ENCODE measurements at regions not wholly inside any gene's neighbourhood (a gene's known extent, or its start where the extent isn't known, plus 50 kb on each side); places are given as distances from the start of the nearest gene placed in this dataset.

DNA sequence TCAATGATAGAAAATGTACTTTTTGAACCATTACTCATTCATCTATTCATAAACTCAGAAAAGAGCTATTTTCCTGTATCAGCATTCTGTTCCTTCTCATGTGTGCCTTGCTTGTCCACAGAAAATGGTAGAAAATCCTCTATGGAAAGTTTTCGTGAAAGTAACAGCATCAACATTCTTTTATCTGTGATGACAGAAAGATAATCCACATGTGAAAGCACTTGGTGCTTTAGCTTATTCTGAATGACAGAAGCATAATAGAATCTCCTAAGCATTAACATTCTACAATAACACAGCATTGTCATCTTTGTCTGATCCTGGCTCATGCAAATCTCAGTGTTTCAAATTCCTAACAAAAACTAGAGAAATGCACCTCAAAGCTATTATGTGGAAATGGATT, 431.9 kb downstream of the ADAMTS20 start:
- no peak for DNase-seq (ENCODE audit: low read depth in 2 of 2)

- no peak for DNase-seq (ENCODE audit: low read depth in 2 of 2)
Observed at GRCh38 chr12:43118881-43119280, 433.1 kb downstream of the ADAMTS20 start.

GRCh38 chr12:43118234-43118633, 433.8 kb downstream of the ADAMTS20 start:
- no peak for DNase-seq (ENCODE audit: low read depth in 2 of 2)

DNA sequence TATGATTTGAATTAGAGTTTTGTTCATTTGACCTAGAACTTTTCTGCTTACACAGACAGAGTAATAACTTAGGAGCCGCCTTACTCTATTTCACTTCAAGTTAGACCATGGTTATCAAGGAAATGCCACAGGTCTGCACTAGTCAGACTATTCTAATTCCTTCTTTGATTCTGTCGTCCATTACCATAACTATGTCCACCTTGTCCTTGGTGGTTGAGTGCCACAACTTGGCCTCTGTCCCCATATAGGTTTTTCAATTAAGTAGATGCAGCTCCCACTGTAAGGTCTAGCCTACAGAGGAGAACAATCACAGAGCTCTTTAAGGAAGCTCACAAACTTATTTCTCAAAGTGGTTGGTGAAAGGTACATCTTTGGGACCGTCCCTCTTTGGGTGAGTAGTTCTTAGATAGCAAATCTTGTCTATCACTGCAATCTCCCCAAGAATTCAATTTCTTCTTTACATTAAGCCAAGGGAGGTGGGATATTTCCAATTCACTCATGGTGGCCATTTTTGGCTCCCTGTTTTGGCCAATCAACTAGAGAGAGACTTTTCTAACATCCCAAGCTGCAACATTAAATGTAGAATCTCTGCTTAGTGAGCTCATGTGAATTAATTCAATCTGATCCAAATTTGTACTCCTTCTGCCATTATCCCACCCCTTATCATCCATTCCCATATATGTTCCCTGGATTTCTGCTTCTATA, 434.6 kb downstream of the ADAMTS20 start:
- DNase-seq (ENCODE audit: low read depth in 2 of 2) = no peak

GRCh38 chr12:43115441-43116160, 436.4 kb downstream of the ADAMTS20 start:
- no peak for DNase-seq (ENCODE audit: low read depth in 2 of 2)

DNA sequence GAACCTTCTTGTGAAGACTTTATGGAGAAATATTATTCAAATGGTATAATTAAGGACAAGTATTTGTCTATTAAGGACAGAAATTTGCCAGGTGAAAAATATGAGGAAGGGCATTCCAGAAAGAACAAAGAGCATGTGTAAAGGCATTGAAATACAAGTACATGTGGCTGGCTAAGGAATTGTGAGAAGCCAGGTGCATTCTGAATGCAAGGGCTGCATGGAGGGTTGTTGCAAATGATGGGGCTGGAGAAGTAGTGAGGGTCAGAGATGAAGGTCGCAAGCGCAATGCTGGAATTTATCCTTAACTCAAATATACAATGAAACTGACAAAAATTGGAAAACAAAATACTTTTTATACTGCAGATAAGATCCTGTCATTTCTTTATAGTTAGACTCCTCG, 437.7 kb downstream of the ADAMTS20 start:
- DNase-seq (ENCODE audit: low read depth in 2 of 2) = no peak

DNA sequence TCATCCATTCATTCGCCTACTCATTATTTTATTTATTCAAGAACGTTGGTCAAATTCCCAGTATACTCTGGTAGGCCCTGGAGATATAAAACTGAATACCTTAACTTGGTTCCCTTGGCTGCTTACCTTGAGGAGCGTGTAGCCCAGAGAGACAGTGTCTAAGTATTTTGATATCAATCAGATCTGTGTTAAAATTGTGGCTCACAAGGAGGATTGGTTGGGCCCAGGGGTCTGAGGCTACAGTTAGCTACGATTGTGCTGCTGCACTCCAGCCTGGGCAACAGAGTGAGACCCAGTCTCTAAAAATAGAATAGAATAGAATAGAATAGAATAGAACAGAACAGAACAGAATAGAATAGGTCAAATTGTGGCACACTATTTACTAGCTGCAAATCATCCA, 438.4 kb downstream of the ADAMTS20 start:
- DNase-seq (ENCODE audit: low read depth in 2 of 2) = no peak

DNA sequence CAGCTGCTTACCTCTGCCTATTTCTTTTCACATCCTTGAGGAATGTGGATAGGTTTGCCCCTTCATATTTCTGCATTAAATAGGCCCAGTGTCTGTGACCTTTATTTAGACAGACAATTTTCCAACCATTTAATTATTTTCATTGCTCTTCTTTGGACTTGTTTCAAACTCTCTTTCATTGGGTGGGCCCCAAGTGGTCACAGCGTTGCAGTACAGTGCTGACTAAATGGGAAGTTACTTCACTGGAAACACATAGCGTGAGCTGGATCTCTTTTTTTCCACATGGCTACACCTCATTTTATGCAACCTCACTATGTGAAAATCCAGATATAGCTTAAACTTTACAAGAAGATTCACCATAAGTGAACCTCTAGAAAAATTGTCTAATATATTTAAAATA, 438.9 kb downstream of the ADAMTS20 start:
- DNase-seq (ENCODE audit: low read depth in 2 of 2) = peak in 1 of 2 donors; percentile 1

GRCh38 chr12:43112101-43112920, 439.7 kb downstream of the ADAMTS20 start:
- DNase-seq (ENCODE audit: low read depth in 2 of 2) = no peak

DNA sequence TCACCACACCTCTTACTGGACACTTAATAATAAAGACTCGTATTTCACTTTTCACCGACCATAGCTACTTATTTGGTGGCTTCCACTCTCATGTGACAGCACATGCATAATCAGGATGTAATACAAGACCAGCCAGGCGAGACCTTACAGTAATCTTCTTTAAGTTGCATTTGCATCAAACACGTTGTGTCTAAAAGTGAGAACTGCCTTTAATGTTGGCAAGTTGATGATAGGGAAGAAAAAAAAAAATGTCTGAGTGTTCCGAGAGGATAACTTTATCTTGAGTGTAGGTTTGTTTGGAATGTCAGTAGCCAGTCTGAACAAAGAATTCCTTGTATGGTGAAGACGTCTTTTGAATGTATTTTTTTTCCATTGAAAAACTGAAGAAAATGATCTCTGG, 440.4 kb downstream of the ADAMTS20 start:
- no peak for DNase-seq (ENCODE audit: low read depth in 2 of 2)

DNA sequence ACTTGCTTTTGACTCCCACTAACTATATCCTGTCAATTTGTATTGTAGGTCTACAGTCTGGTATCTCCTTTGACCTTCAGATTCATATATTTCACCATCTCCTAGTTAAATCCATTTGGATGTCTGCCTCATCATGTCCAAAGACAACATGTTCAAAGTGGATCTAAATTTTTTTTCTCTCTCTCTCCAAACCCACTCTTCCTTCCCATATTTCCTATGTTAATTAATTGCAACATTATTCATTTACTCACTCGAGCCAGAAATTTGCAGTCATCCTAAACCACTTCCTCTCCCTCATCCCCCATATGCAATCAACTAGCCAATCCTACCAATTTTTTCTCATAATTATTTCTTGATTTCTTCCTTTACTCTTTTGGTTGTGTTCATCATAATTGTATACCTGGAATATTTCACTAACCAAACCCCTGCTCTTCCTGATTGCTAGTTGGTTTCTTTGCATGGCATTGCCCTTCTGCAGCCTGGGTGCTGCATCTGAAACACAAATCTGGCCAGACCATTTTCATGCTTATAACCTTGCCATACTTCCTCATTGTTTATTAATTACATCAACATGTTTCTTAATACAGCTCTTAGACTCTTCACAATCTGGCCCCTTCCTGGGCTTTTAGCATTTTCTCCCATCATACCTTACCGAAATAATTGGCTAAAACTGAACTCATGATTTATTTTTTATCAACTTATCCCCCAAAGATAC, 442.2 kb downstream of the ADAMTS20 start:
- DNase-seq (ENCODE audit: low read depth in 2 of 2) = no peak

GRCh38 chr12:43108656-43109055, 443.3 kb downstream of the ADAMTS20 start:
- DNase-seq (ENCODE audit: low read depth in 2 of 2) = no peak

DNA sequence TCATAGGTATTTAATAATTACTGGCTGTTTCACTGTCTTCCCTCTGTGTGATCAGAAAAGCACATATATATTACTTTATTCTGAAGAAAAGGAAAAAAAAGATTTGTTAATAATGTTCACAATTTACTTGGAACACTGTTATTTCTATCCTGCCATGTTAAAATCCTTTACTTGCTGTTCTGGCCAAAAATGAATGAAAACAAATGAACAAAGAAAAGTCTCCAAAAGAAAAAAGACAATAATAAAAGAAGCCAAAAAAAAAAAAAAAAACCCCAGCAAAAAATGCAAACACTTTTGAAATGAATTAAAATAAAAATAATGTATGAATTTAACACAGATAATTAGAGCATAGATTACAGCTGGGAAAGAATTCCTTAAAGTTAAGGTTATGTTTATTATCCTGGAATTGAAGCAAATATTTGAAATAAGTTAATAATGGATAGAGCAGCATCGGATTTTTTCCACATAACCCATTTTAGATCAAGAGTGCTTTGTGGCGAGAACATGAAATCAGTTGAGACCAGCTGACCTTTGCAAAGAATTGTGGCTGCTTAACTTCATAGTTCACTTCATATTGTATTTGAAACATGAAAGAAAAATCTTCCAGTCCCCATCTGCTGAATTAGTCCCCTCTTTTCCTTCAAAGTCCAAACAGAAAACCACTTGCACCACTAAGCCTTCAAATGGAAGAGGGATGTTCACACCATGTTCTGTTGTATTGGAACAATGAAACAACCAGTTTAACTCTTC, 444.8 kb downstream of the ADAMTS20 start:
- no peak for DNase-seq (ENCODE audit: low read depth in 2 of 2)

DNA sequence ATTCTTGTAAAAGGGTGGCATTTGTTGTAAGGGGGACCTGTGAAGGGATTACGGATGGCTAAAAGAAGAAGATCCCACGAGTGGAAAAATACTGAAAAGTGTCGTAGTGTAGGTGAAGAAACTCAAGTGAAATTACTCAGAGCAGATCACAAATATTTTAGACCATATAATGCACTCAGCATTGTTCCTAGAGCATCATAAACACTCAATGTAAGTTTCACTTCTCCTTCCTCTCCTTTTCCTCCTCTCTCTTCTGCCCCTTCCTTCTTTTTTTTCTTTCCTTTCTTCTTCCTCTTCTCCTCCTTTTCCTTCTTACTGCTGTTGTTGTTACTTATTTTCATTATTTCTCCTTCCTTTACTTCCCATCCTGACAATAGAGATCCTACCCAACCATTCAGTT, 445.6 kb downstream of the ADAMTS20 start:
- DNase-seq (ENCODE audit: low read depth in 2 of 2) = no peak

DNA sequence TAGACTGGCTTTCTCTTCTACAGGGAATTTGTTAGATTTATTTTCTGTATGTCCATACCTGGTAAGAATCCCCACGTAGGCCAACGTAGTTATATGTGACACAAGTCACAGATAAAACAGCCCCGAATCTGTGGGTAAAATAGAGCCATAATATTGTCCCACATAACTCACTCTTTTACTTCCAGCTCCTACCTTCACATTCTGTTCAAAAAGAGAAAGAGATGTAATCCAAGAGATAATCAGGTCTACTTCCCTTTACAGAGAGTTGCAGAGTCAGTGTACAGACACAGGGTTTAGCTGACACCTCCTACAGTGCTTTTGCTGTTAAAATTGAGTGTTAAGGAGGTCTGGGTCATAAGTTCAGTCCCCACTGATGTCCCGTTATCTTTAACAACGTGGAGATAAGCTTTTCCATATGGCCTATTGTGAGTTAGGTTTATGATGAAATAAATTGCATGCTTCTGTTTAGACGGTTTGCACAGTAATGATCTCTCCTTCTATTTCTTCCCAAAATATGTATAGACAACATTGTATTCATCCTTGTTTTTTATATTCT, 446.5 kb downstream of the ADAMTS20 start:
- DNase-seq (ENCODE audit: low read depth in 2 of 2) = no peak

DNA sequence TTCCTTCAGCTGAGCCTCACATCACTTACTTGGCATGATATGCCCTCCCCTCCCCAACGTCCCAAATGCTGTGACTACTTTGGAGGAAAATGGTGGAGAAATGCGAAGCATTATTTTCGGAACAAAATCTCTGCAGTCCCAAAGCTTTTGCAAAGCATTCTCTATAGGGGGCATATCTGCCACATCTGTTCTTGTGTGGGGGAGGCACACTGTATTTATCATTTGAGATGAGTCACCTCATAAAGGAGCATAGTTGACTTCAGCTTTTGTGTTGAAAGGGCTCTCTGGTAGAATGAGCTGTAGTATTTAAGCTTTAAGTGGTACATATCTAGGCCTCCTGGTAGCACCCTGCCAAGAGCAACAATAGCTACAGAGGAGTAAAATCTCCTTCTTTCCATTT, 447.5 kb downstream of the ADAMTS20 start:
- DNase-seq (ENCODE audit: low read depth in 2 of 2) = no peak

- DNase-seq (ENCODE audit: low read depth in 2 of 2) = no peak
Observed at GRCh38 chr12:43103866-43104265, 448.1 kb downstream of the ADAMTS20 start.

DNA sequence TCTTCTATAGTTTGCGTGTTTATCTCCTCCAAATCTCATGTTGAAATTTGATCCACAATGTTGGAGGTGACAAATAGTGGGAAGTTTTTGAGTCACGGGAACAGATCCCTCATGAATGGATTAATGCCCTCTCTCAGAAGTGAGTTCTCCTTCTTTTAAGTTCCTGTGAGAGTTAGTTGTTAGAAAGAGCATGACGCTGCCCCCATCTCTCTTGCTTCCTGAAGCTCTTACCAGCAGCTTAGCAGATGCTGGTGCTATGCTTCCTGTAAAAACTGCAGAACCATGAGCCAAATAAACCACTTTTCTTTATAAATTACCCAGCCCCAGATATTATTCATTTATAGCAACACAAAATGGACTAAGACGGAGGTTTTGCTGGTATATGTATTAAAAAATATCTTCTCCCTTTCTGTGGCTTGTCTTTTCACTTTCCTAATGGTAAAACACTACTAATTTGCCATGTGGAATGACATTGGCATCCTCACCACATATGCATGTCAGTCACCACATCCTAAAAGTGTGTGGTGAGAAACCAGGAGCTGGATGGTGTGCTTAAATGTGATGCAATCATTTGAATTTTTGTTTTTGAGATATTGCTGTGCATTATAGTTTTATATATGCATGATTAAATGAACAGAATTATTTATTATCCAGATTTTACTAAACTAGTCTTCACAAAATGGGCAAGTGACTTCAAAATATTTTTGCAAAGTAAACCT, 449.3 kb downstream of the ADAMTS20 start:
- DNase-seq (ENCODE audit: low read depth in 2 of 2) = no peak

- no peak for DNase-seq (ENCODE audit: low read depth in 2 of 2)
Observed at GRCh38 chr12:43100231-43100630, 451.8 kb downstream of the ADAMTS20 start.

DNA sequence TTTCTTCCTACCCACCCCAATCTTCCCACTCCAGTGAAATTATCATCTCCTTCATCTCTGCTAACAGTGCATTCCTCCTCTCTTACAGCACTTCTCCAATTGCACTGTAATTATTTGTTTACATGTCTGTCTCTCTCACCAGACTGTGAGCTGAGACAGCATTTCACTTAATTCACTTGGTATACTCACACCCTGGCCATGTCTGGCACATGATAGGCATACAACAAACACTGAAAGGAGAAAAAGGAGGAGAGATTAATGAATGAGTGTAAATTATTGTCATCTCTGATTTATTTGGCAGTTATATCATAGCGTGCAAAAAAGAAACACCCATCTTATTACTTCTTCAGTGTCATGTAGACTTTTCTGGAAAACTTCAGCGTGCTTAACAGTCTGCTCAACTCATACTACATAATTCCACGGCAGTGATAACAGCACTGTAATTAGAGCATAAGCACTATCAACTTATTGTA, 452.3 kb downstream of the ADAMTS20 start:
- DNase-seq (ENCODE audit: low read depth in 2 of 2) = no peak

Measured in dermis microvascular lymphatic vessel endothelial cell (primary cell).